Spinal cord (tissue), 9 donors: ENCODE measurements at regions not wholly inside any gene's neighbourhood (a gene's known extent, or its start where the extent isn't known, plus 50 kb on each side); places are given as distances from the start of the nearest gene placed in this dataset.
A peak's percentile ranks its signal among the peaks of the same experiment; 100 is the strongest.

Source experiments
- DNase-seq, 6 donors: peaks; one replicate each; pipeline versions ENCODE4 v3.0.0 to v3.0.0-alpha.2; 2013 to 2015; ENCODE audit warnings: low spot score in 6 of 6, low read depth in 4 of 6
- H3K27ac ChIP-seq: one replicate; pipeline ENCODE4 v1.5.1; 2013; ENCODE audit warnings: low read depth, low read length, control low read depth
- H3K27me3 ChIP-seq: one replicate; pipeline ENCODE4 v1.6.1; 2013; ENCODE audit warnings: low read length; ENCODE audit not compliant: control insufficient read depth, insufficient read depth
- H3K36me3 ChIP-seq: one replicate; pipeline ENCODE4 v1.6.1; 2013; ENCODE audit warnings: low read length; ENCODE audit not compliant: control insufficient read depth, insufficient read depth
- H3K4me1 ChIP-seq: one replicate; pipeline ENCODE4 v1.6.1; 2013; ENCODE audit warnings: low read length; ENCODE audit not compliant: control insufficient read depth, insufficient read depth
- H3K4me3 ChIP-seq: one replicate; pipeline ENCODE4 v1.5.1; 2013; ENCODE audit warnings: low read depth, low read length, control low read depth
- H3K9me3 ChIP-seq: one replicate; pipeline ENCODE4 v1.6.1; 2013; ENCODE audit warnings: low read length; ENCODE audit not compliant: control insufficient read depth, insufficient read depth
- WGBS: methylation state at CpG from one replicate; pipeline ENCODE4 v1.1.5; 2013; ENCODE audit warnings: missing lambda C conversion rate; ENCODE audit not compliant: insufficient coverage; 5-methylcytosine and 5-hydroxymethylcytosine counted together
- donor health status: healthy.

- Histone ChIP-seq H3K9me3 (no peaks in the 10 kb centered on the region), H3K4me3 (no peak overlapping the region), H3K27ac (no peak overlapping the region), H3K27me3 (no peaks in the 10 kb centered on the region), H3K4me1 (no peaks in the 10 kb centered on the region), H3K36me3 (no peaks in the 10 kb centered on the region)
- peak in 2 of 6 donors; percentile 5 to 50 for DNase-seq
- 40% methylated on average over 2 of the region's 2 CpGs for WGBS
These were observed 99.7 kb downstream of the GMNC start for GRCh38 chr3:190762801-190763200.

GRCh38 chr3:190747571-190747970 is 114.9 kb downstream of the GMNC start:
- Histone ChIP-seq H3K27ac (no peak overlapping the region), H3K4me1 (no peaks in the 10 kb centered on the region), H3K4me3 (no peak overlapping the region), H3K9me3 (no peaks in the 10 kb centered on the region), H3K27me3 (no peaks in the 10 kb centered on the region), H3K36me3 (no peaks in the 10 kb centered on the region)
- WGBS, result no CpG with 5 or more reads among the region's 1 CpG
- no peak for DNase-seq

- Histone ChIP-seq H3K9me3 (no peaks in the 10 kb centered on the region), H3K36me3 (no peaks in the 10 kb centered on the region), H3K27ac (no peak overlapping the region), H3K4me1 (no peaks in the 10 kb centered on the region), H3K4me3 (no peak overlapping the region), H3K27me3 (no peaks in the 10 kb centered on the region)
- WGBS, result 100% methylated on average over 1 of the region's 2 CpGs
- no peak for DNase-seq
These were observed 115.5 kb downstream of the GMNC start for GRCh38 chr3:190746986-190747385.

- Histone ChIP-seq H3K36me3 (no peaks in the 10 kb centered on the region), H3K27ac (no peak overlapping the region), H3K27me3 (no peaks in the 10 kb centered on the region), H3K9me3 (no peaks in the 10 kb centered on the region), H3K4me3 (no peak overlapping the region), H3K4me1 (no peaks in the 10 kb centered on the region)
- no CpG with 5 or more reads among the region's 3 CpGs for WGBS
- no peak for DNase-seq
These were observed 116.0 kb downstream of the GMNC start for GRCh38 chr3:190746531-190746930.

- Histone ChIP-seq H3K27ac (no peak overlapping the region), H3K4me1 (no peaks in the 10 kb centered on the region), H3K4me3 (no peak overlapping the region), H3K36me3 (no peaks in the 10 kb centered on the region), H3K9me3 (no peaks in the 10 kb centered on the region), H3K27me3 (no peaks in the 10 kb centered on the region)
- no peak for DNase-seq
- WGBS, result 95% methylated on average over 1 of the region's 1 CpG
These were observed 120.7 kb downstream of the GMNC start for GRCh38 chr3:190741788-190742187.

- H3K4me3 ChIP-seq, result no peak overlapping the region
- no peaks in the 10 kb centered on the region for H3K4me1 ChIP-seq
- no peak for DNase-seq
- WGBS, result 93% methylated on average over 4 of the region's 5 CpGs
- no peak overlapping the region for H3K27ac ChIP-seq
- H3K36me3 ChIP-seq, result no peaks in the 10 kb centered on the region
- H3K27me3 ChIP-seq, result no peaks in the 10 kb centered on the region
- no peaks in the 10 kb centered on the region for H3K9me3 ChIP-seq
These were observed 122.8 kb downstream of the GMNC start for GRCh38 chr3:190739641-190740185.

GRCh38 chr3:190738636-190739155 is 123.8 kb downstream of the GMNC start:
- H3K36me3 ChIP-seq, result no peaks in the 10 kb centered on the region
- H3K27me3 ChIP-seq, result no peaks in the 10 kb centered on the region
- no peak for DNase-seq

GRCh38 chr3:190737446-190737845 is 125.0 kb downstream of the GMNC start:
- no peak for DNase-seq
- H3K4me3 ChIP-seq, result no peak overlapping the region
- H3K4me1 ChIP-seq, result no peaks in the 10 kb centered on the region
- H3K9me3 ChIP-seq, result no peaks in the 10 kb centered on the region
- H3K27me3 ChIP-seq, result no peaks in the 10 kb centered on the region
- no peak overlapping the region for H3K27ac ChIP-seq
- WGBS, result 90% methylated on average over 2 of the region's 4 CpGs
- H3K36me3 ChIP-seq, result no peaks in the 10 kb centered on the region

More at GRCh38 chr3:190738636-190739155, 123.8 kb downstream of the GMNC start:
- H3K4me1 ChIP-seq, result no peaks in the 10 kb centered on the region
- WGBS, result 50% methylated on average over 1 of the region's 2 CpGs
- H3K4me3 ChIP-seq, result no peak overlapping the region
- H3K9me3 ChIP-seq, result no peaks in the 10 kb centered on the region
- no peak overlapping the region for H3K27ac ChIP-seq

- Histone ChIP-seq H3K36me3 (no peaks in the 10 kb centered on the region), H3K27me3 (no peaks in the 10 kb centered on the region), H3K4me1 (no peaks in the 10 kb centered on the region), H3K4me3 (no peak overlapping the region), H3K27ac (no peak overlapping the region), H3K9me3 (no peaks in the 10 kb centered on the region)
- whole genome bisulfite sequencing, result no CpG with 5 or more reads among the region's 2 CpGs
- no peak for DNase-seq
These were observed 128.0 kb downstream of the GMNC start for GRCh38 chr3:190734490-190734889.

- no peak overlapping the region for H3K4me3 ChIP-seq
- H3K36me3 ChIP-seq, result no peaks in the 10 kb centered on the region
- no peaks in the 10 kb centered on the region for H3K27me3 ChIP-seq
- H3K9me3 ChIP-seq, result no peaks in the 10 kb centered on the region
- DNase-seq, result peak in 1 of 6 donors; percentile 22
- H3K4me1 ChIP-seq, result no peaks in the 10 kb centered on the region
- H3K27ac ChIP-seq, result no peak overlapping the region
- WGBS, result no CpG with 5 or more reads among the region's 1 CpG
These were observed 128.8 kb downstream of the GMNC start for GRCh38 chr3:190733591-190734146.
